Stimulated activated CD8-positive, alpha-beta memory T cell treated with anti-CD3 and anti-CD28 coated beads, Interleukin-7, amount 100 ng/mL, for 24 hours (primary cell): ENCODE measurements at regions not wholly inside any gene's neighbourhood (a gene's known extent, or its start where the extent isn't known, plus 50 kb on each side); places are given as distances from the start of the nearest gene placed in this dataset.

ENCODE experiments used
- DNase-seq: peaks from one replicate; pipeline ENCODE4 v3.0.0-alpha.2; 2020; ENCODE audit warnings: low read depth

DNA sequence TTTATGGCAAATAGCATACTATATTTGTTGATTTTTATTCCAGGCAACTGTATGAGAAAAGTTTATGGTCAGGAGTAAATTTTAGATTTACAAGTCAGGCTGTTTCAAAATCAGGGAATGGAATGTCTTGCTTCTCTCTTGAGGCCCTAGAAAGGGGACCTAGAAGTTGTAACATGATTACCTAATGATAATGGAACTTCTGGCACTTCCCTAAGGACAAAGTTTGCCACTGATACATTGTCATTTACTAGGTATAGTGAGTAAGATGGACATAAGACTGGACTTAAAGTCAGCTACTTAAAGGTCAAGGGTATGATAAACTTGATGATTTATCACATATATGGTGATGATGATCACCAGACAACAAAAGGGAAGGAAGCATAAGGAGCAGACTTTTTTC, 103.3 kb upstream of the VRK2 start:
- DNase-seq, result no peak

- DNase-seq, result no peak
Measured at GRCh38 chr2:57947398-57947797, 99.2 kb upstream of the VRK2 start.

- no peak for DNase-seq
Measured at GRCh38 chr2:57954020-57954419, 92.6 kb upstream of the VRK2 start.

GRCh38 chr2:57957238-57957637, 89.4 kb upstream of the VRK2 start:
- no peak for DNase-seq

DNA sequence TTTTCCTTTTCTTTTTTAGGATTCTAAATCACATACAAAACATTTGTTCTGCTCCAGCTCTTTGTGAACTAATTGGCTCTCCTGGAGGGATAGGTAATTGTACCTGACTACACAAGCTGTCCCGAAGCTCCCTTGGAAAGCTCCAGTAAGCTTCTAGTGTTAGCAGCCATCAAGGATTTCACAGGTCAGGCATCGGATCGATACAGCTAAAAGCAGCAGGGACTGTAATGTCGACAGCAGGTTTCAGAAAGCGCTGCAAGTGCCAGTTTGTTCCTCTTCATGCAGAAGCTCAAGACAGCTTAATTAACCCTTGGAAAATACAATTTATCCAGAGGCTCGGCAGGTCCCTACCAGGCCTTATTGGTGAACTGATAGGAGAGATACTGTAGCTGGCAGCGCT, 87.2 kb upstream of the VRK2 start:
- DNase-seq, result no peak

- DNase-seq, result no peak
Measured at GRCh38 chr2:57962861-57963260, 83.7 kb upstream of the VRK2 start.

DNA sequence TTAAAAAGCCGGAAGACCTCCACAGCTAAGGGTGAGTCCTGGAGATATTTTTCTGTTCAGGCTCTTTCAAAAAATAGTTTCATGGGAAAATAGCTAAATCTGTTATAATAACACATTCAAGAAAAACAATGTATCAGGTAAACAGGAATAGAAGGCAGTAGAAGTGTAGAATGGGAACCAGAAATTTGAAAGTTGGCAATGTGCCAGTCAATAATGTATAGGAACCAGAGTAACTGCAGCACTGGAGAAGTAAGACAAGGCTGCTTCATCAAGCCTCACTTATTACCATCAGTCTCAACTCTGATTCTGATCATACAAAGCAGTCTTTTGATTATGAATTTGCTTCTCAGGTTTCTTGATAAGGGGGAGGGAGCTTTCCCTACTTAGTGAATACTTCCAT, 81.4 kb upstream of the VRK2 start:
- no peak for DNase-seq

DNA sequence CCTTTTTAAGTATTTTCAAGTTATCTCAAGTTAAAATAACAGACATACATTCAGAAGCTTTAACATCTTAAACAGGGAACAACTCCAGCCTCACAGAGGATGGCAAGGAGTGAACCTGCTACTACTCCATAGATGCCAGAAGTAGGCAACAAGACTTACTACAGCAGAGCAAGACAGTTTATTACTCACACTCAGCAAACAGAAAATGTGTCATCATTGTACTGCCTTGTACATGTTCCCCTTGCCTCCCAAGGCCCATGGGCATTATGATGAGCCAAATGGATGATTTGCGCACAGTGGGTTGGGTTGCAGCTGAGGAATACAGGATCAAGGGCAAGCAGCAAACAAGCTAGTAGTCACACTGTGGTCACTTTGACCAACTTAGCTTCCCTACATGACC, 80.6 kb upstream of the VRK2 start:
- no peak for DNase-seq

GRCh38 chr2:57973621-57974186, 72.9 kb upstream of the VRK2 start:
- DNase-seq, result no peak

DNA sequence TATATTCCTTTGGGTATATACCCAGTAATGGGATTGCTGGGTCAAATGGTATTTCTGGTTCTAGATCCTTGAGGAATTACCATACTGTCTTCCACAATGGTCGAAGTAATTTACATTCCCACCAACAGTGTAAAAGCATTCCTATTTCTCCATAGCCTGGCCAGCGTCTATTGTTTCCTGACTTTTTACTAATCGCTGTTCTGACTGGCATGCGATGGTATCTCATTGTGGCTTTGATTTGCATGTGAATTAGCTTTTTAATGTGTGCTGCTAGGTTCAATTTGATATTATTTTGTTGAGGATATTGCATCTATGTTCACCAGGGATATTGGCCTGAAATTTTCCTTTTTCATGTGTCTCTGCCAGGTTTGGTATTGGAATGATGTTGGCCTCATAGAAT, 67.4 kb upstream of the VRK2 start:
- no peak for DNase-seq

GRCh38 chr2:57981083-57981768, 65.4 kb upstream of the VRK2 start:
- no peak for DNase-seq

DNA sequence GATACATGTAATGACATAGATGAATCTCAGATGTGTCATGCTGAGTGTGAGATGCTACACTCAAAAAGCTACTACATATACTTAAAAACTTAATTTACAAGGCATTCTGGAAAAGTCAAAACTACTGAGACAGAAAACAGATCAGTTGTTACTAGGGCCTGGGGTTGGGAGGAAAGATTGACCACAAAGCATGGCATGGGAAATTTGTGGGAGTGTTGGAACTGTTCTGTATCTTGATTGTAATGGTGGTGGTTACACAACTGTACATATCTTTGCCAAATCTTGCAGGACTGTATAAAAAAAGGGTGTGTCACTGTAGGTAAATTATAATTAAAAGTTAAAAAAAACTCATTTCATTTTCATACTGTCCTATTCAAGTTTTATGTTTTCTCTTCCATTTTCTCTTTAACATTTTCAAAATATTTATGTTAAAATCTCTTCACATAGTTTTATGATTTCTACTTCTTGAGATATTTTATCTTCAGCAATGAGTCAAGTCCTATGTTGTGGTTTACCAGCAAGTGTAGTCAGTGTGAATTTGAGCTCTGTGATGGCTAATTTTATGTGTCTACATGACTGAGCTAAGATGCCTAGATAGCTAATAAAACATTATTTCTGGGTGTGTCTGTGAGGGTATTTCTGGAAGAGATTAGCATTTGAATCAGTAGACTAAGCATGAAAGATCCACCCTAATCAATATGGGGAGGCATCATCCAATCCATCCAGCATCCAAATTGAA, 58.6 kb upstream of the VRK2 start:
- DNase-seq, result no peak

DNA sequence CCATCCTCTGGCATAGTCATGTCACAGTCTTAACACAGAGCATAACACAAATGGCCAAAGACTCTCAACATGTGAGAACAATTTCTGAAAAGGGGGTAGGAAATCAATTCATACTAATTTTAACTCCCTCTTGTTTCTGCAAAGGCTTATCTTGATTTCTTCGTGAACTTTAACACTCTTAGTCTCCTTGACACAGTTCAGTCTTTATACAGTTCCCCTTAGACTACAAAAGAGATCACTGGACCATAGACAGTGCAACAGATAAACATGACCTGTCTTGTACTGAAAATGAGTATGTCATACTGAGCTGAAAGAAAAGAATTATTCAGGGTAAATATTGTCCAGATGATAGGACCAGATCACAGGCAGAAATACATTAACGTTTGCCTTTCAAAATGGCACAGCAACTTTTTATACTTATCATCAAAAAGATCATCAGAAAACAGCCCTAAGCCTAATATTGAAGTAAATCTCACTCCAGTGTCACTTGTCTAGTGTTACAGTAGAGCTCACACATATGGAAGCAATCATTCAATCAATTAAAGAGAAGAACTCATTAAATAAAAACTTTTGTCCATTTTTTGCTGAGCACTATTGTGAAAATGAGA, 56.4 kb upstream of the VRK2 start:
- no peak for DNase-seq
